ENCODE measurements at regions not wholly inside any gene's neighbourhood (a gene's known extent, or its start where the extent isn't known, plus 50 kb on each side); places are given as distances from the start of the nearest gene placed in this dataset.

GRCh38 chr10:80708808-80709207, 171.1 kb downstream of the SH2D4B start:
- TF ChIP-seq CTCF (IDR thresholded peaks at IDR 0.05): no peak
- no peak for TF ChIP-seq POLR2A (IDR thresholded peaks at IDR 0.05)
